HEK293T (cell line): ENCODE measurements at regions not wholly inside any gene's neighbourhood (a gene's known extent, or its start where the extent isn't known, plus 50 kb on each side); places are given as distances from the start of the nearest gene placed in this dataset.

Source experiments
- ARNT ChIP-seq: fragments of 450-650 bp; IDR thresholded peaks from 2 replicates; pipeline ENCODE4 v1.6.1; 2017; ENCODE audit warnings: mild to moderate bottlenecking
- BHLHE40 ChIP-seq: fragments of 450-650 bp; IDR thresholded peaks from 2 replicates; pipeline ENCODE4 v1.6.1; 2016; ENCODE audit warnings: mild to moderate bottlenecking, moderate library complexity, borderline replicate concordance
- CTBP1 ChIP-seq: fragments of 450-650 bp; IDR thresholded peaks from 2 replicates; pipeline ENCODE4 v1.6.1; 2016; ENCODE audit warnings: borderline replicate concordance
- ELF4 ChIP-seq: fragments of 450-650 bp; IDR thresholded peaks from 2 replicates; pipeline ENCODE4 v1.6.1; 2017; ENCODE audit warnings: antibody characterized with exemption
- FOXA1 ChIP-seq: fragments of 450-650 bp; IDR thresholded peaks from 2 replicates; pipeline ENCODE4 v1.6.1; 2016; ENCODE audit warnings: mild to moderate bottlenecking
- FOXM1 ChIP-seq: fragments of 450-650 bp; IDR thresholded peaks from 2 replicates; pipeline ENCODE4 v1.6.1; 2017; ENCODE audit warnings: mild to moderate bottlenecking, borderline replicate concordance
- LEF1 ChIP-seq: fragments of 450-650 bp; IDR thresholded peaks from 2 replicates; pipeline ENCODE4 v1.6.1; 2017; ENCODE audit warnings: mild to moderate bottlenecking, borderline replicate concordance
- NFRKB ChIP-seq: fragments of 450-650 bp; IDR thresholded peaks from 2 replicates; pipeline ENCODE4 v1.6.1; 2016; ENCODE audit warnings: mild to moderate bottlenecking, moderate library complexity
- SUZ12 ChIP-seq: fragments of 450-650 bp; IDR thresholded peaks from 2 replicates; pipeline ENCODE4 v1.6.1; 2016; ENCODE audit warnings: mild to moderate bottlenecking
- TARDBP ChIP-seq: fragments of 450-650 bp; IDR thresholded peaks from 2 replicates; pipeline ENCODE4 v1.6.1; 2016

DNA sequence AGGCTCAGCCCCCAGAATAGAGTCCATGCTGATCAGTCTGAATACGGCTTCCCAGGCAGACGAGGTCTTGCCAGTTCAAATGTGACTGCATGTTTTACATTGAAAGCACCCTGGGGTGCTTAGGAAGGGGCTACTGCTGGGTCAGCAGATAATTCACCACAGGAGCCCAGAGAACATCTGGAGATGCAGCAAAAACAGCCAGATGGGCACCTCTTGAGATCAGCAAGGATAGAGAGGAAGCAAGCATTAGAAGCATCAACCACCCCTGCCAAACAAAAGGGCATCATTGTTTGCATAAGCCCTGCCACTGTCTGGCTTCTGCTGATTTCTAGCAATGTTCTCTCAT lies 403.1 kb downstream of the RRAGC start:
- TF ChIP-seq LEF1 (no peak), TARDBP (no peak), FOXM1 (no peak), FOXA1 (no peak), ELF4 (no peak), NFRKB (no peak), SUZ12 (no peak), ARNT (no peak), BHLHE40 (no peak), CTBP1 (no peak)
